NCI-H526 treated with DMSO at 0.1 percent for 48 hours (cell line): ENCODE measurements at regions not wholly inside any gene's neighbourhood (a gene's known extent, or its start where the extent isn't known, plus 50 kb on each side); places are given as distances from the start of the nearest gene placed in this dataset.
"Not testable (repeated sequence)": the region's sequence is repeated elsewhere in the genome, so short reads cannot be mapped to it uniquely, and the experiment has no call there.

Source experiments
- DNase-seq: peaks from one replicate; lab custom pipeline; 2025; lab: John Stamatoyannopoulos, UW

- not testable (repeated sequence) for DNase-seq
These were observed 116.1 kb upstream of the GJE1 start for GRCh38 chr6:142016666-142017065.

- DNase-seq, result not testable (repeated sequence)
These were observed 117.3 kb upstream of the GJE1 start for GRCh38 chr6:142015463-142015862.

DNA sequence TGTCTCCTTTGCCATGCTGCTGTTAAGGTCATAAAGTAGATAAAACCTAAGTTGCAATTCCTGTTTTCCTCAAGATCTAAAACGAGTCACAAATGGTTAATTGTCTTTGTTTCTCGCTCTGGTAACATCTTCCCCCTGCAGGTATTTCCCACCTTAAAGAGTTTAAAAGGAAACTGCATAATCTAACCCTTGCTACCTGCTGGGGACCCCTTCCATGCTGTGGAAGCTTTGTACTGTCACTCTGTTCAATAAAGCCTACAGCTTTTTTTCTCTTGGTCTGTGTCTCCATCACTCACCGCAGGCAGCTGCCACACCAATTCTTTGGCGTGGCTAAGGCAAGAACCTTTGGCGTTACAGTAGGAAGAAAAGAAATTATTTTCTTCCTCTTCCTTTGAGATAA, 117.7 kb upstream of the GJE1 start:
- DNase-seq, result no peak

- DNase-seq, result no peak
These were observed 118.2 kb upstream of the GJE1 start for GRCh38 chr6:142014515-142014914.

DNA sequence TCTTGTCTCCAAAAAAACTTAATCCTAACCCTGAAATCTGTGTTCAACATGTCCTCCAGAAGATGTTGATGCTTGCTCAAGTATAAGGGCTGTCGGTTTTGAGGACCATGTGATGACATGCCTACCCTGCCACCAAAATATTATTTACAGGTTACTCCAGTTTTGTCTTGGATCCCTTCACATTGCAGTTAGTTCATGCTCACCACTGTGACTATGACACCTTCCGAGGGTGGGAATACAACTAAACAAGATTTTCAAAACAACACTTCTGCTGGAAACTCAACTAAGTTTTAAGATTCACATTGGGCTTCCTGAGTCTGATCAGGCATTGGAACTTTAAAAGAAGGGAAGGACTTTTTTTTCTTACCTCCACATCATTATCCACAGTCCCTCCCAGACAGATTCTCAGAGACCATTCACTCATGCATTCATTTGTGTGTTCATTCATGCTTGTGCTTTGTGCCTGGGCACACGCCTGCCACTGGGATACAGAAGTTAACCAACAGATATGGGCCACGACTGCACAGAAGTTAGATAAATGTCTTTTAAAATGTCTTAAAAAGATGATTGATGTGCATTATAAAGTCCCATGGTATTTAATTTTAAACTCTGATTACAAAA, 118.7 kb upstream of the GJE1 start:
- no peak for DNase-seq

DNA sequence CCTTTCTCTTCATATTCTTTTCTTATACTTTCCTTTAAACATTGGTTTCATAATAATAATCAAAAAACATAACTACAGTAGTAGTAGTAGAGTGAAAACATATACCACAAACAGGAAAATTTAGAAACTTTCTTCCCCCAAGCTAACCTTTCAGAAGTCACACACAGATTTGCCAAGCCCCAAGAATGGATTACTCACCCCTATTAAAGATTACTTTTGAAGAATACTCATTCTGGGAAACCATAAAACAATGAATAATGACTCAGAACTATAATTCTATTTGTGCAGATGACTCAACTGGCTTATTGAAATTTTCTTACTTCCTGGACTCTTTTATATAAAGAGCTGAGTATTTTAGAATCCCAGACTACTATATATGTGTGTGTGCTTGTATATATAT, 119.4 kb upstream of the GJE1 start:
- DNase-seq, result no peak

DNA sequence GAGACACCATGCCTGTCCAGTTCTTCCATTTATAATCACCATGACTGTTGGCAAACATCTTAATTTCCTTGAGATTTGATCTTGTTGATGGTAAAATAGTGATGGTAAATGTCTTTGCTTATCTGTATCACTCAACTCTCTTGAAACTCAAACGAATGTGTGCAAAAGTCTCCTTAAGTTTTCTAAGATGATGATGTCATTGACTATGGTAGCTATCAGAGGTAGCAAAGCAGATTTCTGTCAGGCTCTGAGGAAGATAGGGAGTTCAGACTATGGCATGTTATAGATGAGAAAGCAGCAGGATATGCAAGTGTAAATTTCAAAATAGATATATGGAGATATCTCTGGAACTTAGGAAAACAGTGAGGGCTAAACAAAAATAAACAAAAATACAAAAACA, 121.0 kb upstream of the GJE1 start:
- DNase-seq, result no peak

- DNase-seq, result no peak
These were observed 121.6 kb upstream of the GJE1 start for GRCh38 chr6:142011156-142011555.

GRCh38 chr6:142009647-142010046, 123.1 kb upstream of the GJE1 start:
- no peak for DNase-seq

- no peak for DNase-seq
These were observed 123.9 kb upstream of the GJE1 start for GRCh38 chr6:142008781-142009180.

GRCh38 chr6:142008016-142008735, 124.5 kb upstream of the GJE1 start:
- DNase-seq, result no peak

- DNase-seq, result no peak
These were observed 127.7 kb upstream of the GJE1 start for GRCh38 chr6:142005021-142005420.

DNA sequence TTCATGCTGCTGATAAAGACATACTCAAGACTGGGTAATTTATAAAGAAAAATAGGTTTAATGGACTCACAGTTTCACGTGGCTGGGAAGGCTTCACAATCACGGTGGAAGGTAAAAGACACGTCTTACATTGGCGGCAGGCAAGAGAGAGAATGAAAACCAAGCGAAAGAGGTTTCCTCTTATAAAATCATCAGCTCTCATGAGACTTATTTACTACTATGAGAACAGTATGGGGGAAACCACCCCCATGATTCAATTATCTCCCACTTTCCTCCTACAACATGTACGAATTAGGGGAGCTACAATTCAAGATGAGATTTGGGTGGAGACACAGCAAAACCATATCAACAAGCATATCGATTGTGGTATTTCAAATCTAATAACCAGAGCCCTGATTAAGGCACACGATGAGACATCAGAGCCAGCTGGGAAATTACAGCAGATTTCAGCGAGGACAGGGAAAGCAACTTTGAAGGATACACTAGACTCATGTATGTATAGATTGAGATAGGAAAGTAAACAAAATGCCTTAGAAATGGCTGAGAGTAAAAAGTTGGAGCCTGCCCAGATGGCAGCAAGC, 129.8 kb upstream of the GJE1 start:
- DNase-seq, result no peak

- DNase-seq, result no peak
These were observed 135.9 kb upstream of the GJE1 start for GRCh38 chr6:141996823-141997222.

- no peak for DNase-seq
These were observed 140.6 kb upstream of the GJE1 start for GRCh38 chr6:141992109-141992508.

GRCh38 chr6:141990840-141991239, 141.9 kb upstream of the GJE1 start:
- DNase-seq, result no peak

DNA sequence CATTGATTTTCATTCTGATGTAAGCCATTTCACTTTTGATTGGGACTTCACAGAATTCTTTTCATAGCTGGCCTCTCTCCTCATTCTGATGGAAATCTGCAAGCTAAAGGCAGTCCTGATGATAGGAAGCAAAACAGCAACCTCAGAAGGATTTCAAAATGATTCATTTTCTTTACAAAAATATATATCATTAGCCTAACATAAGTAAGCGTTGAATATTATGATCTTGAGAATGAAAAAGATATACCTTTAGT, 143.1 kb upstream of the GJE1 start:
- DNase-seq, result no peak

DNA sequence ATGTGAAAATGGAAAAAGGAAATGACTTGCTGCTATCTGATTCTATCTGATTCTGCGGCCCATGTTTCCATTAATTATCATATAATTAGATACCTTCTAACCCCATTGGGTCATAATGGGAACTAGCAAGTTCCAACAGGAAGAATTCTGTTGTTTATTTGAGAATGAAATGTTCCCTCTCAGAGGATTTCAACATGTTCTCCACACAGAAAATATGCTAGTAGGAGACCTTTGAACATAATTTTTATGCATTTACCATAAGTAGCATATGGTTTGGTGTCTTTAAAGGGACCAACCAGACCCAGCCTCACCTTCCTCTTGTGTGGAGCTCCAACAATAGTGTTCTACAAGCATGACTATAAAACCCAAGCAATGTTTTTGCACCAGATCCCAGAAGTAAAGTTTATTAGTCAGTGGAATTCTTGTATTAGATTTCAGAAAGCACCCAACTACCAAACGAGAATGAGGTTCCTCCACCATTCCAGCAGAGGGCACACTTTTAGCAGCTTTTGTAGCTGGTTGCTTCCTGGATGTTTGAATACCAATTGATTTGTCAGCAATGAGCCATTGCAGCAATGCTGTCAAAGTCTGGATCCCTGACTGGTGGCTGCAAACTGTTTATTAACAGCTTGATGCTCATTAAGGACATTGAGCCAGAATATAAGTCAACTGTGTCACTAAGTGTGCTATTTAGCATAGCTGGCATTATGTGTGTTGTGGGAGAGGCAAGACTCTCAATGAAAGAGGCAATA, 143.6 kb upstream of the GJE1 start:
- peak; percentile 29 for DNase-seq

- DNase-seq, result no peak
These were observed 144.4 kb upstream of the GJE1 start for GRCh38 chr6:141988327-141988726.

DNA sequence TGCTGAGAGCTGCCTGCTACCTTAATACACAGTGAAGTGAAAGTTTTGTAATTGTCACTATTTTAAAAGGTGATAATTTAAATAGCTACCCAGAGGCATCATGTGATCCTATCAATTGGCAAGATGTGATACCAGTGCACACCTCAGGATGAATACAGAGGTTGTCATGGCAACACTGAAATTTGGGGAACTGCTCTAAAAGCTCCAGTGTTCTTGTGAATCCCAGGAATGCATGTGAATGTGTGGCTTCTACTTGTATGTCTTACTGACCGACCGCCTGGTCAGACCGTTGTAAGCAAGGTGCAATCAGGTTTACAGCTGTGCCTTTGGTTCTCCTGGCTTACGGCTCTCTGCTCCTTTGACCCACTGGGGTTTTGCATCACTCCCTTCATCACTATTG, 146.3 kb upstream of the GJE1 start:
- DNase-seq, result no peak

DNA sequence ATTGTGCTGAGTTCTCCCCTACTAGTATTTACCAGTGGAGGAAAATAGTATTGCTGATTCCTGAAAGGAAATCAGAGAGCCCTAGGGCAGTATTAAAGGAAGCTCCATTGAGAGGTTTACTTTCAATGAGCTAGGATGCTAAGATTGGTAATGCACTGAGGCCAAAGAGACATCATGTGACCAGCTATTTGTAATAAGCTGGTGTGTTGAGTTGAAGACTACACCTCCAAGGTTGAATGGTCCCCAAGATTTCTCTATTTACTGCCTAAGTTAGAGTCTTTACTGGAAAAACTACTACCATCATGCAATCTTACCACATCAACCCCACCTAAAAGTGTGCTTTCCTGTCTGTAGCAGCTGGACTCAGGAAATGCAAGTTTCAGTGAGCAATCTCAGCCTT, 151.5 kb upstream of the GJE1 start:
- DNase-seq, result no peak

DNA sequence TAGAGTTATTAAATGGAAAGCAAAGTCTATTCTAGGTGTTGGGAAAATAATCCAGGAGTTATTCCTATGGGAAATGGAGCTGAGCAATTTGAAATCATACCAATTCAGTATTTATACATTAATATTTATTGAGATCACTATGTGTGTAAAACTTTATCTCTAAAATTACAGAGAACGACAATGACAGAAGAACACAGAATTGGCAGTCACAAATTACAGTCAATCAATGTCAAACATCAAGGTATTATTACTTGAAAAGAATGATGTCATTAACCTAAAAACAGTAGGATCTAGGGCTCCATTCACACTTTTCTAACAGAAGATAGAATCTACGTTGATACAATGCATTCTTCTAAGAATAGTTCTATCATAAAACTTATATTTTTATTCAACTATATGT, 154.9 kb upstream of the GJE1 start:
- no peak for DNase-seq

DNA sequence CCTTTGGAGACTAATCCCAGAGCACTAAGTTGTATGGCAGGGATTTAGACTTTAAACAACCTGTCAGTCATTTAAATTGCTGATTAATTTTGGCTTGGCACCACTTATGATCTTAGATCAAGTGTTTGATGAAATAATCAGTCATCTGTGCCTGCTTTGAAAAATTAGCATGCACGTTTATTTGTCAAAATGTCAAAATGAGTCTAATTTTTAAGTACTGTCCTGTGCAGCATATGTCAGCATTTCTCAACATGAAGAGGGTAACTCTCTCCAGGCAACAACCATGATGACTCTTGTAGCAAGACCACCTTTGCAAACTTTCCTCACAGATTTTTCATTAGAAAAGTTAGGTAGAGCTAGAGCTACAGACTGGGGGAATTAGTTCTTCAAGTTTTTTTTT, 155.7 kb upstream of the GJE1 start:
- no peak for DNase-seq
